ENCODE measurements at regions not wholly inside any gene's neighbourhood (a gene's known extent, or its start where the extent isn't known, plus 50 kb on each side); places are given as distances from the start of the nearest gene placed in this dataset.
A peak's percentile ranks its signal among the peaks of the same experiment; 100 is the strongest.
"Not testable (repeated sequence)": the region's sequence is repeated elsewhere in the genome, so short reads cannot be mapped to it uniquely, and the experiment has no call there.

- H2AFZ ChIP-seq (ENCODE audit: insufficient read depth, low read depth, low read length, poor library complexity, severe bottlenecking) = no peak overlapping the region
- no peak for DNase-seq
- peaks cover 8 to 25% (median 15%) of the 10 kb centered on the region in 7 donors for H3K9me3 Mint-ChIP-seq
Observed at GRCh38 chr3:189014526-189014925, 157.2 kb upstream of the TPRG1 start.

DNA sequence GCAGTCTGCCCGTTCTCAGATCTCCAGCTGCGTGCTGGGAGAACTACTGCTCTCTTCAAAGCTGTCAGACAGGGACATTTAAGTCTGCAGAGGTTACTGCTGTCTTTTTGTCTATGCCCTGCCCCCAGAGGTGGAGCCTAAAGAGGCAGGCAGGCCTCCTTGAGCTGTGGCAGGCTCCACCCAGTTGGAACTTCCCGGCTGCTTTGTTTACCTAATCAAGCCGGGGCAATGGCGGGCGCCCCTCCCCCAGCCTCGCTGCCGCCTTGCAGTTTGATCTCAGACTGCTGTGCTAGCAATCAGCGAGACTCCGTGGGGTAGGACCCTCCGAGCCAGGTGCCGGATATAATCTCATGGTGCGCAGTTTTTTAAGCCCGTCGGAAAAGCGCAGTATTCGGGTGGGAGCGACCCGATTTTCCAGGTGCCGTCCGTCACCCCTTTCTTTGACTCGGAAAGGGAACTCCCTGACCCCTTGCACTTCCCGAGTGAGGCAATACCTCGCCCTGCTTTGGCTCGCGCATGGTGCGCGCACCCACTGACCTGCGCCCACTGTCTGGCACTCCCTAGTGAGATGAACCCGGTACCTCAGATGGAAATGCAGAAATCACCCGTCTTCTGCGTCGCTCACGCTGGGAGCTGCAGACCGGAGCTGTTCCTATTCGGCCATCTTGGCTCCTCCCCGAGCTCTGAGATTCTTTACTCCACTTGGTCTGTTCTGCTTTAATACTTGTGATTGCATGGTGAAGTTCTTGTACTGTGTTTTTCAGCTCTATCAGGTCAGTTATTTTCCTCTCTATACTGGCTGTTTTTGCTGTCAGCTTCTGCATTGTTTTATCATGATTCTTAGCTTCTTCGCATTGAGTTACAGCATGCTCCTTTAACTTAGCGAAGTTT is 148.9 kb upstream of the TPRG1 start:
- DNase-seq; intact Hi-C loops (cut with micrococcal nuclease); H4K20me1 ChIP-seq (ENCODE audit: insufficient read depth, low read length); H3K27me3 Mint-ChIP-seq (ENCODE audit: low read depth in 3 of 3); H3K4me1 ChIP-seq (ENCODE audit: control insufficient read depth in 1 of 2, insufficient read depth in 2 of 2, low read length in 2 of 2); H3K9me3 ChIP-seq (replicated peaks in 1 of 2; ENCODE audit: control insufficient read depth in 1 of 2, insufficient read depth in 1 of 2, low read length in 2 of 2); H3K36me3 Mint-ChIP-seq; H3K27me3 ChIP-seq (ENCODE audit: control insufficient read depth in 2 of 2, insufficient read depth in 2 of 2, low read length in 2 of 2); H3K4me3 Mint-ChIP-seq; H3K4me1 Mint-ChIP-seq; H3K4me2 ChIP-seq (replicated peaks; ENCODE audit: extremely low read depth, low read length, poor library complexity, severe bottlenecking); H3K79me2 ChIP-seq (ENCODE audit: insufficient read depth, low read length); H2AFZ ChIP-seq (ENCODE audit: insufficient read depth, low read depth, low read length, poor library complexity, severe bottlenecking); H3K27ac ChIP-seq (ENCODE audit: low read depth in 1 of 2, low read length in 2 of 2); H3K36me3 ChIP-seq (replicated peaks in 1 of 2; ENCODE audit: control insufficient read depth in 1 of 2, insufficient read depth in 2 of 2, low read length in 2 of 2); H3K9ac ChIP-seq (ENCODE audit: insufficient read depth, low read length, poor library complexity, severe bottlenecking); H3K4me3 ChIP-seq (replicated peaks in 1 of 3; ENCODE audit: low read depth in 2 of 3, low read length in 3 of 3): not testable (repeated sequence)
- WGBS (ENCODE audit: insufficient coverage) = 82% methylated on average over 11 of the region's 39 CpGs
- H3K9me3 Mint-ChIP-seq = peaks cover 5 to 20% (median 10%) of the 10 kb centered on the region in 7 donors
- H3K27ac Mint-ChIP-seq = peak overlapping the region in 1 of 7 donors; percentile 15

More at GRCh38 chr3:189014526-189014925, 157.2 kb upstream of the TPRG1 start:
- H3K36me3 ChIP-seq (replicated peaks in 1 of 2; ENCODE audit: control insufficient read depth in 1 of 2, insufficient read depth in 2 of 2, low read length in 2 of 2) = no peaks in the 10 kb centered on the region
- Mint-ChIP-seq H3K4me1 (no peaks in the 10 kb centered on the region), H3K36me3 (no peaks in the 10 kb centered on the region), H3K27ac (no peak overlapping the region), H3K27me3 (ENCODE audit: low read depth in 3 of 3) (no peaks in the 10 kb centered on the region), H3K4me3 (no peak overlapping the region)
- intact Hi-C loops (cut with micrococcal nuclease) = no loop called here
- H4K20me1 ChIP-seq (ENCODE audit: insufficient read depth, low read length) = no peaks in the 10 kb centered on the region
- no peaks in the 10 kb centered on the region for H3K79me2 ChIP-seq (ENCODE audit: insufficient read depth, low read length)
- H3K4me3 ChIP-seq (replicated peaks in 1 of 3; ENCODE audit: low read depth in 2 of 3, low read length in 3 of 3) = no peak overlapping the region
- TF ChIP-seq, protein P1, sequence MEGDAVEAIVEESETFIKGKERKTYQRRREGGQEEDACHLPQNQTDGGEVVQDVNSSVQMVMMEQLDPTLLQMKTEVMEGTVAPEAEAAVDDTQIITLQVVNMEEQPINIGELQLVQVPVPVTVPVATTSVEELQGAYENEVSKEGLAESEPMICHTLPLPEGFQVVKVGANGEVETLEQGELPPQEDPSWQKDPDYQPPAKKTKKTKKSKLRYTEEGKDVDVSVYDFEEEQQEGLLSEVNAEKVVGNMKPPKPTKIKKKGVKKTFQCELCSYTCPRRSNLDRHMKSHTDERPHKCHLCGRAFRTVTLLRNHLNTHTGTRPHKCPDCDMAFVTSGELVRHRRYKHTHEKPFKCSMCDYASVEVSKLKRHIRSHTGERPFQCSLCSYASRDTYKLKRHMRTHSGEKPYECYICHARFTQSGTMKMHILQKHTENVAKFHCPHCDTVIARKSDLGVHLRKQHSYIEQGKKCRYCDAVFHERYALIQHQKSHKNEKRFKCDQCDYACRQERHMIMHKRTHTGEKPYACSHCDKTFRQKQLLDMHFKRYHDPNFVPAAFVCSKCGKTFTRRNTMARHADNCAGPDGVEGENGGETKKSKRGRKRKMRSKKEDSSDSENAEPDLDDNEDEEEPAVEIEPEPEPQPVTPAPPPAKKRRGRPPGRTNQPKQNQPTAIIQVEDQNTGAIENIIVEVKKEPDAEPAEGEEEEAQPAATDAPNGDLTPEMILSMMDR (IDR thresholded peaks at IDR 0.05) = no peak
- no peaks in the 10 kb centered on the region for H3K27me3 ChIP-seq (ENCODE audit: control insufficient read depth in 2 of 2, insufficient read depth in 2 of 2, low read length in 2 of 2)
- no peak overlapping the region for H3K27ac ChIP-seq (ENCODE audit: low read depth in 1 of 2, low read length in 2 of 2)
- no peaks in the 10 kb centered on the region for H3K4me1 ChIP-seq (ENCODE audit: control insufficient read depth in 1 of 2, insufficient read depth in 2 of 2, low read length in 2 of 2)
- peaks cover 0 to 9% of the 10 kb centered on the region in 2 donors for H3K9me3 ChIP-seq (replicated peaks in 1 of 2; ENCODE audit: control insufficient read depth in 1 of 2, insufficient read depth in 1 of 2, low read length in 2 of 2)
- H3K9ac ChIP-seq (ENCODE audit: insufficient read depth, low read length, poor library complexity, severe bottlenecking) = no peak overlapping the region
- no peak overlapping the region for H3K4me2 ChIP-seq (replicated peaks; ENCODE audit: extremely low read depth, low read length, poor library complexity, severe bottlenecking)

Data from CD14-positive monocyte (primary cell).